IMR-90 (cell line): ENCODE measurements at regions not wholly inside any gene's neighbourhood (a gene's known extent, or its start where the extent isn't known, plus 50 kb on each side); places are given as distances from the start of the nearest gene placed in this dataset.

Source experiments
- ATAC-seq: fragments of 200-7000 bp; cut with Tn5 transposase; 2 replicates; pipeline ENCODE4 v1.9.1; 2020; ENCODE audit warnings: low read depth, mild to moderate bottlenecking, moderate library complexity
- BruUV-seq: library from RNA; stranded (reverse); fragments of 400-500 nt; replicated peaks from 2 replicates; lab custom pipeline; 2021; lab: Mats Ljungman, UMichigan
- CTCF ChIA-PET: fragments of 300-600 bp; formaldehyde crosslinking; extraction: SDS; loops from one replicate; lab custom pipeline; 2021; ENCODE audit warnings: antibody characterized with exemption; lab: Yijun Ruan, JAX
- POLR2A ChIA-PET: fragments of 300-600 bp; sonication (Branson Sonifier 250); formaldehyde crosslinking; loops from one replicate; lab custom pipeline; 2022; ENCODE audit warnings: antibody characterized with exemption; ENCODE audit not compliant: unreplicated experiment; lab: Charles Lee
- DNase-seq: peaks from one replicate; pipeline ENCODE4 v3.0.0; 2013
- H2AFZ ChIP-seq: replicated peaks from 2 replicates; pipeline ENCODE3; 2013; ENCODE audit warnings: low read length, mild to moderate bottlenecking; ENCODE audit not compliant: poor library complexity
- H2AK5ac ChIP-seq: 2 replicates; pipeline ENCODE4 v1.6.1; 2013; ENCODE audit warnings: low read depth, low read length, inconsistent platforms
- H2AK9ac ChIP-seq: replicated peaks from 2 replicates; pipeline ENCODE3; 2013; ENCODE audit warnings: mild to moderate bottlenecking, low read depth, low read length, moderate library complexity; ENCODE audit not compliant: poor library complexity
- H2BK120ac ChIP-seq: 2 replicates; pipeline ENCODE4 v1.6.1; 2013; ENCODE audit warnings: low read depth, low read length, inconsistent platforms
- H2BK15ac ChIP-seq: 3 replicates; pipeline ENCODE4 v1.6.1; 2013; ENCODE audit warnings: low read depth, low read length, inconsistent platforms
- H2BK20ac ChIP-seq: 2 replicates; pipeline ENCODE4 v1.6.1; 2013; ENCODE audit warnings: low read depth, mild to moderate bottlenecking, inconsistent platforms, low read length, moderate library complexity
- H2BK5ac ChIP-seq: 2 replicates; pipeline ENCODE4 v1.6.1; 2013; ENCODE audit warnings: mild to moderate bottlenecking, low read depth, low read length, inconsistent platforms; ENCODE audit not compliant: poor library complexity, severe bottlenecking
- H3K14ac ChIP-seq: replicated peaks from 2 replicates; pipeline ENCODE4 v1.6.1; 2013; ENCODE audit warnings: low read depth, low read length, inconsistent platforms
- H3K18ac ChIP-seq: 2 replicates; pipeline ENCODE4 v1.6.1; 2013; ENCODE audit warnings: low read depth, low read length, control low read depth
- H3K23ac ChIP-seq: 2 replicates; pipeline ENCODE4 v1.6.1; 2013; ENCODE audit warnings: low read depth, low read length, inconsistent platforms
- H3K27ac ChIP-seq: 2 replicates; pipeline ENCODE4 v1.5.1; 2013; ENCODE audit warnings: mild to moderate bottlenecking, control low read depth, low read length; ENCODE audit not compliant: insufficient read depth
- H3K27me3 ChIP-seq: 2 replicates; pipeline ENCODE4 v1.6.1; 2013; ENCODE audit warnings: low read length; ENCODE audit not compliant: control insufficient read depth, insufficient read depth
- H3K36me3 ChIP-seq: 2 replicates; pipeline ENCODE4 v1.6.1; 2013; ENCODE audit warnings: low read length, mixed read lengths; ENCODE audit not compliant: control insufficient read depth, insufficient read depth
- H3K4ac ChIP-seq: 2 replicates; pipeline ENCODE4 v1.6.1; 2013; ENCODE audit warnings: low read depth, low read length, inconsistent platforms
- H3K4me1 ChIP-seq: 2 replicates; pipeline ENCODE4 v1.6.1; 2013; ENCODE audit warnings: low read length, mixed read lengths; ENCODE audit not compliant: control insufficient read depth, insufficient read depth
- H3K4me2 ChIP-seq: 2 replicates; pipeline ENCODE4 v1.6.1; 2013; ENCODE audit warnings: low read depth, mild to moderate bottlenecking, control low read depth, low read length, moderate library complexity
- H3K4me3 ChIP-seq: 2 replicates; pipeline ENCODE4 v1.5.1; 2013; ENCODE audit warnings: low read depth, mild to moderate bottlenecking, control low read depth, low read length, moderate library complexity; ENCODE audit not compliant: insufficient read depth
- H3K56ac ChIP-seq: 2 replicates; pipeline ENCODE4 v1.6.1; 2013; ENCODE audit warnings: low read length, inconsistent platforms; ENCODE audit not compliant: insufficient read depth; ENCODE audit errors: extremely low read depth
- H3K79me1 ChIP-seq, 2 experiments: 2 replicates each; pipeline ENCODE4 v1.6.1; 2013; ENCODE audit warnings: low read length in 2 of 2, inconsistent platforms in 1 of 2, low read depth in 1 of 2
- H3K9ac ChIP-seq: 2 replicates; pipeline ENCODE4 v1.6.1; 2013; ENCODE audit warnings: low read depth, low read length, control low read depth
- H3K9me1 ChIP-seq: 2 replicates; pipeline ENCODE4 v1.6.1; 2013; ENCODE audit warnings: low read length, inconsistent platforms; ENCODE audit not compliant: insufficient read depth
- H3K9me3 ChIP-seq: 2 replicates; pipeline ENCODE4 v1.6.1; 2013; ENCODE audit warnings: low read length; ENCODE audit not compliant: control insufficient read depth, insufficient read depth
- H4K20me1 ChIP-seq: 2 replicates; pipeline ENCODE4 v1.6.1; 2013; ENCODE audit warnings: low read length, inconsistent platforms; ENCODE audit not compliant: insufficient read depth
- H4K5ac ChIP-seq: 2 replicates; pipeline ENCODE4 v1.6.1; 2013; ENCODE audit warnings: mild to moderate bottlenecking, low read depth, low read length, control low read depth
- H4K8ac ChIP-seq, 2 experiments: 2 replicates each; pipeline ENCODE4 v1.6.1; 2013; ENCODE audit warnings: low read depth in 2 of 2, low read length in 2 of 2, control low read depth in 1 of 2, inconsistent platforms in 1 of 2
- H4K91ac ChIP-seq: 2 replicates; pipeline ENCODE4 v1.6.1; 2013; ENCODE audit warnings: low read depth, low read length, inconsistent platforms; ENCODE audit not compliant: insufficient read depth
- BHLHE40 ChIP-seq: fragments of 150-350 bp; IDR thresholded peaks from 2 replicates; pipeline ENCODE4 v1.6.1; 2016; ENCODE audit warnings: mild to moderate bottlenecking, low read depth, low read length
- CEBPB ChIP-seq: IDR thresholded peaks from 2 replicates; pipeline ENCODE4 v1.6.1; 2012; ENCODE audit warnings: low read depth, low read length, improper control_type of control experiment
- CHD1 ChIP-seq: IDR thresholded peaks from 2 replicates; pipeline ENCODE4 v1.6.1; 2012; ENCODE audit warnings: low read depth, low read length, improper control_type of control experiment
- FOS ChIP-seq: fragments of 150-350 bp; IDR thresholded peaks from 2 replicates; pipeline ENCODE4 v1.6.1; 2016; ENCODE audit warnings: low read depth, low read length
- MAFK ChIP-seq: IDR thresholded peaks from 2 replicates; pipeline ENCODE4 v1.6.1; 2012; ENCODE audit warnings: low read depth, low read length, improper control_type of control experiment
- MAZ ChIP-seq: IDR thresholded peaks from 2 replicates; pipeline ENCODE4 v1.6.1; 2012; ENCODE audit warnings: low read depth, mild to moderate bottlenecking, low read length, improper control_type of control experiment, moderate library complexity, borderline replicate concordance
- MXI1 ChIP-seq: IDR thresholded peaks from 2 replicates; pipeline ENCODE4 v1.6.1; 2012; ENCODE audit warnings: low read depth, mild to moderate bottlenecking, low read length, moderate library complexity, borderline replicate concordance
- NFE2L2 ChIP-seq: fragments of 150-350 bp; IDR thresholded peaks from 2 replicates; pipeline ENCODE4 v1.6.1; 2016; ENCODE audit warnings: low read depth, mild to moderate bottlenecking, low read length
- POLR2A ChIP-seq: IDR thresholded peaks from 2 replicates; pipeline ENCODE4 v1.6.1; 2012; ENCODE audit warnings: mild to moderate bottlenecking, low read depth, low read length
- RAD21 ChIP-seq: IDR thresholded peaks from 2 replicates; pipeline ENCODE4 v1.6.1; 2012; ENCODE audit warnings: low read length, improper control_type of control experiment
- RCOR1 ChIP-seq: IDR thresholded peaks from 2 replicates; pipeline ENCODE4 v1.6.1; 2012; ENCODE audit warnings: mild to moderate bottlenecking, low read length, improper control_type of control experiment; ENCODE audit not compliant: insufficient replicate concordance
- RFX5 ChIP-seq: IDR thresholded peaks from 2 replicates; pipeline ENCODE4 v1.8.0; 2012; ENCODE audit warnings: low read depth, mild to moderate bottlenecking, low read length, moderate library complexity
- SMC3 ChIP-seq: fragments of 150-350 bp; IDR thresholded peaks from 2 replicates; pipeline ENCODE4 v1.6.1; 2016; ENCODE audit warnings: low read depth, mild to moderate bottlenecking, antibody characterized with exemption, low read length, moderate library complexity
- WGBS, 2 experiments: methylation state at CpG; one replicate each; pipeline versions ENCODE4 v1.1.5 to v1.1.7; 2013; ENCODE audit warnings: missing lambda C conversion rate in 2 of 2; ENCODE audit not compliant: insufficient read length in 1 of 2; ENCODE audit errors: extremely low coverage in 2 of 2; 5-methylcytosine and 5-hydroxymethylcytosine counted together
- dilution Hi-C: fragments of 300-500 bp; cut with HindIII; formaldehyde crosslinking; loops from one replicate; pipeline ENCODE4 v1.14.3; 2018; ENCODE audit warnings: low sequenced_read_pairs; ENCODE audit not compliant: unreplicated experiment
- in situ Hi-C: fragments of 300-500 bp; cut with MboI; formaldehyde crosslinking; loops from 3 replicates; pipeline ENCODE4 v1.14.3; 2019; ENCODE audit warnings: low sequenced_read_pairs, inconsistent platforms, mixed read lengths
- intact Hi-C: fragments of 100-400 bp; cut with micrococcal nuclease; formaldehyde crosslinking; loops from 2 replicates; pipeline ENCODE4 v1.10.0; 2022
- TF ChIP-seq, protein P1 (sequence below): conservative IDR thresholded peaks from 2 replicates; pipeline ENCODE4 v1.5.1; 2012; ENCODE audit warnings: mild to moderate bottlenecking, low read depth, low read length, improper control_type of control experiment
- TF ChIP-seq, protein P2 (sequence below): fragments of 150-350 bp; IDR thresholded peaks from 2 replicates; pipeline ENCODE4 v1.6.1; 2016; ENCODE audit warnings: low read depth, mild to moderate bottlenecking, low read length, moderate library complexity, borderline replicate concordance
- TF ChIP-seq, protein P3 (sequence below): fragments of 150-350 bp; IDR thresholded peaks from 2 replicates; pipeline ENCODE4 v1.6.1; 2017; ENCODE audit warnings: mild to moderate bottlenecking, antibody characterized with exemption, low read length, low read depth

- H4K8ac ChIP-seq = no peak overlapping the region
- TF ChIP-seq RAD21 (no peak), SMC3 (no peak), RCOR1 (no peak), POLR2A (no peak), MAZ (no peak), CHD1 (no peak), MAFK (no peak), CEBPB (no peak), MXI1 (no peak), BHLHE40 (no peak), NFE2L2 (no peak), FOS (no peak), RFX5 (no peak)
- TF ChIP-seq, protein P1, sequence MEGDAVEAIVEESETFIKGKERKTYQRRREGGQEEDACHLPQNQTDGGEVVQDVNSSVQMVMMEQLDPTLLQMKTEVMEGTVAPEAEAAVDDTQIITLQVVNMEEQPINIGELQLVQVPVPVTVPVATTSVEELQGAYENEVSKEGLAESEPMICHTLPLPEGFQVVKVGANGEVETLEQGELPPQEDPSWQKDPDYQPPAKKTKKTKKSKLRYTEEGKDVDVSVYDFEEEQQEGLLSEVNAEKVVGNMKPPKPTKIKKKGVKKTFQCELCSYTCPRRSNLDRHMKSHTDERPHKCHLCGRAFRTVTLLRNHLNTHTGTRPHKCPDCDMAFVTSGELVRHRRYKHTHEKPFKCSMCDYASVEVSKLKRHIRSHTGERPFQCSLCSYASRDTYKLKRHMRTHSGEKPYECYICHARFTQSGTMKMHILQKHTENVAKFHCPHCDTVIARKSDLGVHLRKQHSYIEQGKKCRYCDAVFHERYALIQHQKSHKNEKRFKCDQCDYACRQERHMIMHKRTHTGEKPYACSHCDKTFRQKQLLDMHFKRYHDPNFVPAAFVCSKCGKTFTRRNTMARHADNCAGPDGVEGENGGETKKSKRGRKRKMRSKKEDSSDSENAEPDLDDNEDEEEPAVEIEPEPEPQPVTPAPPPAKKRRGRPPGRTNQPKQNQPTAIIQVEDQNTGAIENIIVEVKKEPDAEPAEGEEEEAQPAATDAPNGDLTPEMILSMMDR = no peak
- TF ChIP-seq, protein P2, sequence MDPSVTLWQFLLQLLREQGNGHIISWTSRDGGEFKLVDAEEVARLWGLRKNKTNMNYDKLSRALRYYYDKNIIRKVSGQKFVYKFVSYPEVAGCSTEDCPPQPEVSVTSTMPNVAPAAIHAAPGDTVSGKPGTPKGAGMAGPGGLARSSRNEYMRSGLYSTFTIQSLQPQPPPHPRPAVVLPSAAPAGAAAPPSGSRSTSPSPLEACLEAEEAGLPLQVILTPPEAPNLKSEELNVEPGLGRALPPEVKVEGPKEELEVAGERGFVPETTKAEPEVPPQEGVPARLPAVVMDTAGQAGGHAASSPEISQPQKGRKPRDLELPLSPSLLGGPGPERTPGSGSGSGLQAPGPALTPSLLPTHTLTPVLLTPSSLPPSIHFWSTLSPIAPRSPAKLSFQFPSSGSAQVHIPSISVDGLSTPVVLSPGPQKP = no peak
- TF ChIP-seq, protein P3, sequence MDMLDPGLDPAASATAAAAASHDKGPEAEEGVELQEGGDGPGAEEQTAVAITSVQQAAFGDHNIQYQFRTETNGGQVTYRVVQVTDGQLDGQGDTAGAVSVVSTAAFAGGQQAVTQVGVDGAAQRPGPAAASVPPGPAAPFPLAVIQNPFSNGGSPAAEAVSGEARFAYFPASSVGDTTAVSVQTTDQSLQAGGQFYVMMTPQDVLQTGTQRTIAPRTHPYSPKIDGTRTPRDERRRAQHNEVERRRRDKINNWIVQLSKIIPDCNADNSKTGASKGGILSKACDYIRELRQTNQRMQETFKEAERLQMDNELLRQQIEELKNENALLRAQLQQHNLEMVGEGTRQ = no peak
- H4K91ac ChIP-seq = no peak overlapping the region
- intact Hi-C loops (no loop called here), in situ Hi-C loops (no loop called here), dilution Hi-C loops (no loop called here)
- H2AFZ ChIP-seq = no peak overlapping the region
- H3K4ac ChIP-seq = no peak overlapping the region
- H3K9me3 ChIP-seq = no peaks in the 10 kb centered on the region
- DNase-seq (no peak), ATAC-seq (no peak)
- no peak overlapping the region for H3K56ac ChIP-seq
- no peak overlapping the region for H2BK5ac ChIP-seq
- peaks cover 9% of the 10 kb centered on the region for H3K4me1 ChIP-seq
- H2AK9ac ChIP-seq = no peak overlapping the region
- no peak overlapping the region for H3K23ac ChIP-seq
- no peak overlapping the region for H4K5ac ChIP-seq
- H3K14ac ChIP-seq = no peak overlapping the region
- H2BK15ac ChIP-seq = no peak overlapping the region
- no TSS peak for BruUV-seq
- no peaks in the 10 kb centered on the region for H3K27me3 ChIP-seq
- H3K27ac ChIP-seq = no peak overlapping the region
- H3K4me3 ChIP-seq = no peak overlapping the region
- no peaks in the 10 kb centered on the region for H3K36me3 ChIP-seq
- no peak overlapping the region for H3K18ac ChIP-seq
- H3K4me2 ChIP-seq = no peak overlapping the region
- H3K9ac ChIP-seq = no peak overlapping the region
- no peaks in the 10 kb centered on the region for H3K79me1 ChIP-seq
- H3K9me1 ChIP-seq = peaks cover 7% of the 10 kb centered on the region
- 100% methylated on average over 1 of the region's 4 CpGs; no CpG with 5 or more reads in 1 of the 2 experiments for WGBS, 2 experiments
- no peak overlapping the region for H2BK20ac ChIP-seq
- no peak overlapping the region for H2BK120ac ChIP-seq
- no peaks in the 10 kb centered on the region for H4K20me1 ChIP-seq
- H2AK5ac ChIP-seq = no peak overlapping the region
- ChIA-PET POLR2A (no interaction called here), CTCF (no interaction called here)
Measured at GRCh38 chr5:30933599-30933998, 259.9 kb upstream of the CDH6 start.
